GM18951 (cell line): ENCODE measurements at regions not wholly inside any gene's neighbourhood (a gene's known extent, or its start where the extent isn't known, plus 50 kb on each side); places are given as distances from the start of the nearest gene placed in this dataset.

Experiments used
- POLR2A ChIP-seq: IDR thresholded peaks from 4 replicates; pipeline ENCODE4 v1.6.1; 2011; ENCODE audit warnings: mild to moderate bottlenecking; ENCODE audit not compliant: insufficient read length, insufficient read depth; ENCODE audit errors: extremely low read depth
- in situ Hi-C: fragments of 300-500 bp; cut with MboI; formaldehyde crosslinking; loops from one replicate; pipeline ENCODE4 v1.12.0; 2022; ENCODE audit warnings: low sequenced_read_pairs, mixed read lengths, inconsistent platforms; ENCODE audit not compliant: unreplicated experiment

GRCh38 chr18:11553098-11553940 lies 56.1 kb upstream of the SLC35G4 start:
- in situ Hi-C loops, result no loop called here
- no peak for TF ChIP-seq POLR2A

DNA sequence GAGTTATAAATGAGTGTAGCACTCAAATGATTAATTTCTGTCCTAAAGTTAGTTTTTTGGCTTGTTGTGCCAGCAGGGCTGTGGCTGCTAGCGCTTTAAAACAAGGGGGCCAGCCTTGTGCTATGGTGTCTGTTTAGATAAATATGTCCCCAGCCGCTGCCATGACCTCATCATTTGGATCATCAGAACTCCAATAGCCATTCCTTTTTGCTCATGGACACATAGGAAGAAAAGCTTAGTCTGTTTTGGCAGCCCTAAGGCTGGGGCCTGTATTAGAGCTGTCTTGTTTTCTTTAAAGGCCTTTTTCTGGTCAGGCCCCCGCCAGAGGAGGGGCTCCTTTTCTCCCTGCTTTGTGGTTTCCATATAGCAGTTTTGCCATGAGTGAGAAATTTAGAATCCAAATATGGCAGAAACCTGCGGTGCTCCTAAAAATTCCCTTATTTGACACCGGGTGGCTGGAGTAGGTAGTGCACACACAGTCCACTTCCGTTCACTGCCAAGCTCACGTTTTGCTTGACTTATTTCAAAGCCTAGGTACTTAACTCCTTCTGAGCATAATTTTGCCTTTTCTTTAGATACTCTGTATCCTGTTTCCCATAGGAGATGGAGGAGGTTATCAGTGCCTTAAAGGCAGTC lies 60.4 kb upstream of the SLC35G4 start:
- in situ Hi-C loops, result no loop called here
- no peak for TF ChIP-seq POLR2A

GRCh38 chr18:11548396-11548795 lies 61.0 kb upstream of the SLC35G4 start:
- in situ Hi-C loops, result no loop called here
- TF ChIP-seq POLR2A, result no peak

DNA sequence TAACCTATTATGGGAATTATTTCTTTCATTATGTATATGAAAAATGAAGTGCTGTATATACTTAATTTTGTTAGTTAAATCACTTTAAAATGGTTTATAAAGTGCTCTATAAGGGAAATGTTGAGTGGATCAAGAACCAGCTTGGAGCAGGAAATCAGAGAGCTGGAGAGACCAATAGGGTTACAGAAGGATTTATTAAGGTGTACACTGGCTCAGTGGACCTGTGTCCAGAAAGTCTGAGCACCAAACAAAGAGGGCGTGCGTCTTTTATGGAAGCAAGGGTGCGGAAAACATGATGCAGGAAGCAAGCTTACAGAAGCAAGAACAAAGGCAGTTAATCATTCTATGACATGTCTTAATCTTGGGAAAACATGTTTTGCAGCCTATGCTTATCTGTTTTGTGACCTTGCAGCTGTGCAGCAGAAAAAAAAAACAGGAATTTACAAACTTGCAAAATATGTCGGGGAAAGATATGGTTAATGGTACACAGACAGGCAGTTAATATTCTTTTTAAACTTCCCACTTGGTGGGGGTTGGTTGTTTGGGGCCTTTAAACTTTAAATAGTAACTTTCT lies 65.2 kb upstream of the SLC35G4 start:
- in situ Hi-C loops, result no loop called here
- TF ChIP-seq POLR2A, result no peak

DNA sequence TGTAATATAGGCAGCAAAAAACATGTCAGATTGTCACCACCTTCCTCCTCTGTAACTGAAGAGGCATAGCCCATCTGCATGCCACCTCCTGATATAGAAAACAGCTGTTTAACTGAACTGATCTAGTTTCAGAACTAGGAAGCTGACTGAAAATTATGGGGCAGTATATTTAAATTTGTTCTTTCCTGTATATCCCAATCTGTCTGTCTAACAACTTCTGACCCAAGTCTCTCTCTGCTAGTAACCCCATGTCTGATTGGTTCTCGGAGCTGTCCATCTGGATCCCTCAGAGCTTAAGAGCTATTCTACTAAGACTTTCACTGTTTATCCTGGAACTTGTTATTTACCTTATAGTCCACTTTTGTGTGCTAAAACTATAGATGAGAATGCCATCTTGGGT lies 68.2 kb upstream of the SLC35G4 start:
- TF ChIP-seq POLR2A, result no peak
- in situ Hi-C loops, result no loop called here

- in situ Hi-C loops, result no loop called here
- no peak for TF ChIP-seq POLR2A
Observed at GRCh38 chr18:11533942-11534496, 75.4 kb upstream of the SLC35G4 start.

DNA sequence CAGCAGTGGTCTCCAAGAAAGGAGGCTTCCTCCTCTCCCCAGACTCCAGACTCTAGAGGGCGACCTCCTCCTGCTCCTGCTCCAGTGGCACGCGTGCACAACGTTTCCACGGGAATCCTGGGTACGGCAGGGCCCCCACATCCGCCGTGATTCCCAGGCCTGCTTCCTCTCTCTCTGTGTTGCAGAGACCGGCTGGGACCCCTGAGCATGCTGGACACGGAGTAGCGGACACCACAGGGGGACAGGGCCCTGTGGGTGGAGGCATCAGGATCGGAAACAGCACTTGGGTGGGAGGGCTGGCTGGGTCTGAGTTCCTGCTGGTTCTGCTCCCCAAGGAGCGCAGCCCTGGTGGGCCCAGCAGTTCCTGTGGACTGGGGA lies 75.9 kb upstream of the SLC35G4 start:
- in situ Hi-C loops, result no loop called here
- TF ChIP-seq POLR2A, result no peak

- no peak for TF ChIP-seq POLR2A
- in situ Hi-C loops, result no loop called here
Observed at GRCh38 chr18:11532758-11533512, 76.5 kb upstream of the SLC35G4 start.

- in situ Hi-C loops, result no loop called here
Observed at GRCh38 chr18:11529081-11529480, 80.3 kb upstream of the SLC35G4 start.

GRCh38 chr18:11526675-11527074 lies 82.7 kb upstream of the SLC35G4 start:
- no peak for TF ChIP-seq POLR2A
- in situ Hi-C loops, result no loop called here

More at GRCh38 chr18:11529081-11529480, 80.3 kb upstream of the SLC35G4 start:
- TF ChIP-seq POLR2A, result no peak

DNA sequence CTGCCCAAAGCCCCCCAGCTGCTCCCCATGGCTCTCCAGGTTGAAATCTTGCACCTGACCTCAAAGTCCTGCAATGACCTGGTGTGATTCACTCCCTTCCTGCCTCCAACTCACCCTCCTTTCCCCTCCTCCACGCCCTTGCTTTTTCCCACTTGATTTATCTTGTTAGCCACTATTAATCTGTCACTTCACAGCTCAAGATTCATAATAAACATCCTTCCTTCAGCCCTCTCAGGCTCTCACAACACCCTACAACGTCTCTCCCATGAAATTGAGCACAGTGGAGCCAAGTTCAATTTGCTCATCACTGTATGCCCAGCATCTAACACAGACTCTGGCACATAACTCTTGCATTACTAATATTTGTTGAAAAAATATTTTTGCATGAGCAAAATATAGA lies 85.6 kb upstream of the SLC35G4 start:
- in situ Hi-C loops, result loop anchor here (25.0 kb wide), 1 partner anchor 212 kb away; no protein-coding TSS in a partner anchor
- no peak for TF ChIP-seq POLR2A

GRCh38 chr18:11522992-11523391 lies 86.4 kb upstream of the SLC35G4 start:
- TF ChIP-seq POLR2A, result no peak
- in situ Hi-C loops, result loop anchor here (25.0 kb wide), 1 partner anchor 211 kb away; no protein-coding TSS in a partner anchor

DNA sequence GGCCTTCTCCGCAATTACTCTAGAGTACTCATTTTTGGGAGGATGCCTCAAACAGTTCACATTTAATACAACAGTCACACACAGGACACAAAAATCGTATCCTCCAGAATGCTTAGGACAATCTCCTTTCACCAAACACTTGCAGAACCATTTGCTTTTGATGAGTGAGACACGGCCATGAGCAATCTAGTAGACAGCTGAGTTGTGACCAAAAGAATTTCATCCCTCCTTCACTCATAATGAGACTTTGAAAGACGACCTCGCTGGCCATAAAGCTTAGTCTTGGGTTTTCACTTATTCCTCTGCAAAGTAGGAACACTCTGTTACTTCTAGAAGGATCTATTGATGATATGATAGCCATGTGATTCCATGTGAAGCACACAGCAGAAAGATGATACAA lies 87.5 kb upstream of the SLC35G4 start:
- in situ Hi-C loops, result loop anchor here (25.0 kb wide), 1 partner anchor 210 kb away; no protein-coding TSS in a partner anchor

GRCh38 chr18:11520536-11520935 lies 88.9 kb upstream of the SLC35G4 start:
- in situ Hi-C loops, result loop anchor here (25.0 kb wide), 1 partner anchor 208 kb away; no protein-coding TSS in a partner anchor
- TF ChIP-seq POLR2A, result no peak

More for the DNA sequence above, 87.5 kb upstream of the SLC35G4 start:
- no peak for TF ChIP-seq POLR2A
